ENCODE measurements at regions not wholly inside any gene's neighbourhood (a gene's known extent, or its start where the extent isn't known, plus 50 kb on each side); places are given as distances from the start of the nearest gene placed in this dataset.

DNA sequence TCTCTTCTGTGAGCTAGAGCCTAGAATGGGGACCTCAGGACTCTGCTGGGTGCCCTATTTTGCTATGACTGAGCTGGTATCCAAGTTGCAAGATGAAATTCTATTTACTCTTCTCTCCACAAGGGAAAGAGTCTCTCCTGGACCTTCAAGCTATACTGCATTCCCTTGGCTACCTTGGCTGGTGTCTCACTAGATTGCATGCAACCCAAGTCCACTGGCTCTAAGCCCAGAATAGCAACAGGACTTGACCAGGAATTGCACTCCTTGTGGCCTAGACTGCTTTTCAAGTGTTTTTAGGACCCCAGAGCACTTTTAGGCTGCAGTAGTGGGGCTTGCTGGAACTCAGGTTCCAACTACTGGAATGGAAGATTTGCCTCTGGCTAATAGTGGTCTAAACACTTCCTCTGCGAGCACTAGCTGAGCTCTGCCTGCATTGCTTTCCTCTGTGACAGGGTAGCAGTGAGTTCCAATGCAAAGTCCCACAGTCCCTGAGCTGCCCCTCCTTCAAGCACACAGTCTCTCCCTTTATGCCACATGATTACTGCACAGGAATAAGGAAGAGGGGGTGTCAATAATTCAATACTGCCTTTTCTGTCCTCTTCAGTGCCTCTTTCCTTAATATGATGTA lies 1009.1 kb upstream of the FLRT2 start:
- DNase-seq, result no peak

DNA sequence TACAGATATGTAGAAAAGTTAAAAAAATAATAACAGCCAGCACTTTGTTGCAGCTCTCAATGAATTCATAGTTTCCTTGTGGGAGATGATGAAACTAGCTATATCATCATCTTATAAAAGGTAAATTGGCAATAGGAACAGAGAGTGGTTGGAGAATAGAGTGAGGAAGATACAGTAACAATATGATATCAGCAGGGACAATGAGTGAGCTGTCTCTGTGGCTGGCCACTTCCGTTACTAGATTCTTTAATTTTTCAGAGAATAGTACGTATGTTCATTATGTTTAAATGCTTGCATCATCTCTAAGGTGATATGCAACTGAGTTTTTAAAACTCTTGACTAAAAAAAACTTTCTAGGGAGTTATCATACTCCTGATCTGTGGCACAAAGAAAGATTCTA lies 1006.2 kb upstream of the FLRT2 start:
- no peak for DNase-seq

DNA sequence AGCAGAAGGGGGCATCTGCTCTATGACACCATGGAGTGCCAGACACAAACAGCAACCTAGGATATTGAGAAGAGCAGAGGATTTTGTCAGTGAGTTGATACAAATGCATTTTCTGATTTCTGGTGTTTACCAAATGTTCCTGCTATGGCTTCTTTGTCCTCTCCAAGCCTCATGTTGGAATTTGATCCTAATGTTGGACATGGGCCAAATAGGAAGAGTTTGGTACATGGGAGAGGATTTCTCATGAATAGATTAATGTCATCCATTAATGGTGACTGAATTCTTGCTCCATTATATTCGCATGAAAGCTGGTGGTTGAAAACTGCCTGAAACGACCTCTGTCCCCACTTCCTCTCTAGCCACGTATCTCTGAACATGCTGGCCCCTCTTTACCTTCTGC lies 1002.2 kb upstream of the FLRT2 start:
- DNase-seq, result no peak

DNA sequence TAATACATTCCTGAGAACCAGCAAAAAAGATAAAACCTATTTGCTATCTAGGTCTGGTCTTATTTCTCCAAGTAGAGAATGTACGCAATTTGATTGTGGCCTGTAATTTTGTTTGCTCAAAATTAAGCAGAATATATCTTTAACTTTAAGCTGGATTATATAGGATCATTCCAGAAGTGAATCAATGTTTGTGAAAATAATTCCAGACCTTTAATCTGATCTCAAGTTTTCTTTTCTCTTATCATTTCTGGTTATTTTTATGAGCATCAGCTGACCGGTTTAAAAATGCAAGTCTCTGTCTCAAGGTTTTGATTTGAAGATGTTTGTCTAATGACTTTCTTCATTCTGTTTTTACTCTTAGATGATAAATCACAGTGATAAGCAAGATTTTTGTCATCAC lies 997.9 kb upstream of the FLRT2 start:
- no peak for DNase-seq

DNA sequence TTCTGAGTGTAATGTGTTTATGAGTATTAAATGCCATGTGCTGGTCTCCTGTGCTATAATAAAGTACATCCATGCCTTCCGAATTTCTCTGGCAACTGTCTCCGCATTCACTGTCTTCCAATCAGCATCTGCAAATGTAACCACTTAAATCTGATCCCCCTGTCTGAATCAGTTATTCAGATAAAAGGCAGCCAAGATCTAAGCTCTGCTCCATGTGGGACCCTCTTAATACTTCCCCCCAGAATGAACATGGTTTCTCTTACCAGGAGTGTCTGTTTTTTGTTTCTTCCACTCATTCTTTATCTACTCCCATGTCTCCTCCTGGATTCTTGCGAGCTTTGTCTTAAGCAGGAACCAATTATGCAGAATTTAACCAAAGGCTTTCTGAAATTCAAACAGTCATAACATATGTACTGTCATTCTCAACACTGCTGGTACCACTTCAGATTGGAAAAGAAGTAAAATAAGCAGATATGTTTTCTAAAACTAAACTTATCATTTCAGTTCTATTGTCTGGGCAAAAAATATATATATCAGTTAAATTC lies 996.7 kb upstream of the FLRT2 start:
- no peak for DNase-seq

DNA sequence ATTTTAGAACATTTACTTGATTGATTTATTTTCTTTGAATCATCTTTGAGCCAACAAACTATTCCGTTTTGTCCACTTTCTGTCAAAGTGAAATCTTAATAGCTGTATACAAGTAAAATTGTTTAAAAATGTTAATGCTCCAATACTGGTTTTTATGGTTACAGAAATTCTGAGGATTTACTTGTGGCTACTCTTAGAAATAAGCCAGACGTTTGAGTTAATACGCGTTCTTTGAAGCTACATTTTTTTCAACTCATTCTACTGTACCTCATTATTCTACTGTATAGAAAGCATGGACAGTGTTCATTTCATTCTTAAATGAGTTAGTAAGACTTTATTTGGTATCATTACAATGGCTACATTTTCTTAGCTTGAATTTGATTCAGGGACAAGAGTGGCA lies 996.2 kb upstream of the FLRT2 start:
- DNase-seq, result no peak

DNA sequence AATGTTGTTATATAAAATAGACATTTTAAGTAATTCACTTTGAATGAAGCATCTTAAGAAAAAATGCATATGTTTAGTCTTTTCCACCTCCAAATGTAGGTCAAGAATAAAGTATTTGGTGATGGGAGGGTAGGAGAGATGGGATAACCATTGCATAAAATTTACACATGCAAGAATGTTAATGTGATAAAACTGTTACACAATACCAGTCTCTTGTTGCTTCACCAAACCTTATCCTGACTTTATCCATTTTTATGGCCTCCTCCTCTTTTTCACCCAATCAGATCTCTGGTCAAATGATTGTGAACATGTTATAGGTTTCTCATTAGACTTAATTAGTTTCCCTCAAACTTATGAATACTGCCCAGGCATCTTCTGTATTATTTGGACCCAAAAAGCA lies 994.5 kb upstream of the FLRT2 start:
- DNase-seq, result no peak

DNA sequence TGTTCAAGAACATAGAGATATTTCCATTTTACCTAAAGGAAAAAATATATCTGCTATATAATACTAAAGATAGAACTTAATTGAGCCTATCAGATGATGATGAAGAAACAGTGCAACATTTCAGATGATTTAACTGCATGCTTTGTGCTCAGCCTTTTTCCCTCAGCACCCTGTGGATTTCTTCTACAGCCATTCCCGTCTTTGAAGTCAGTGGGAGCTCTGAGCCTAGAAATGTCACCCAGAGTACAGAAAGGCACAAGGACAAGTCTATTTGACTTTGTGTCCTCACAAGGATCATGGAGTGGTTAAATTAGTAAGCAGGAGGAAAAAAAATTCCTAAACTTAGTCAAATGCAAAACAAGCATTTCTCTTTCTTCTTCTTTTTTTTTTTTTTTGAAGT lies 994.0 kb upstream of the FLRT2 start:
- no peak for DNase-seq

DNA sequence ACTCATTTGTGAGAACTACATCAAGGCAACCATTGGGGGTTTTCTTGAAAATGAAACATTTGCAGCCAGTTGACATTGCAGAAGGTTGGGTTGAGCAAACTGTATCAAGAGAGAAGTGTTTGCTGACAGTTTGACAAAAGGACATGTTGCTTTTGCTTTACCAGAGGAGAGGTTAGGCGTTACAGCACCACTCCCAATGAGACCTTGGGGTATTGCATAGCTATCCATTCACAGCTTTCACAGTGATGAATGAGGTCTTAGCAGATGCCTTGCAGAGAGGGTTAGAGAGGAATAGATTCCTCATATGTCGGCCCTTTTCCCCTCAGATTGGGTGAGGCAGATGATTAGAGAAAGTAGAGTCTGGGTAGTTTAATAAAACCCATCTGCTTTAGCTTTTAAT lies 988.9 kb upstream of the FLRT2 start:
- no peak for DNase-seq

DNA sequence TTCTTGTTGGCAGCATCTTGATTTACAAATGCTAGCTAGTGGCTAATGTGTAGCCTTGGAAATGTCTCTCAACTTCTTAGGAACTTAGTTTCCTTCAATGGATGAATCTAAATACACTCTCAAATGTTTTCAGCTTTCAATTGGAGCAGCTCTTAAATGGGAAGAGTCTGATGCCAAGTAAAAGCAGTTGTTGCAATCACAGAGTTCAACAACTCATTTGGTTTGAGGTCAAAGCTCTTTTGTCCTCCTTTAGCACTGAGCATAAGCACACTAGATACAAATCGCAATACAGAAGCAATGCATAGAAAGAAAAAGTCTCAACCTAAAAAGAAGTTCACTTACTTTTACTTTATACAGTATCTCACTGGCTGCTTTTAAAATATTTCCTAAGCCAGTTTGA lies 986.1 kb upstream of the FLRT2 start:
- peak in 1 of 2 experiments; percentile 33 for DNase-seq

DNA sequence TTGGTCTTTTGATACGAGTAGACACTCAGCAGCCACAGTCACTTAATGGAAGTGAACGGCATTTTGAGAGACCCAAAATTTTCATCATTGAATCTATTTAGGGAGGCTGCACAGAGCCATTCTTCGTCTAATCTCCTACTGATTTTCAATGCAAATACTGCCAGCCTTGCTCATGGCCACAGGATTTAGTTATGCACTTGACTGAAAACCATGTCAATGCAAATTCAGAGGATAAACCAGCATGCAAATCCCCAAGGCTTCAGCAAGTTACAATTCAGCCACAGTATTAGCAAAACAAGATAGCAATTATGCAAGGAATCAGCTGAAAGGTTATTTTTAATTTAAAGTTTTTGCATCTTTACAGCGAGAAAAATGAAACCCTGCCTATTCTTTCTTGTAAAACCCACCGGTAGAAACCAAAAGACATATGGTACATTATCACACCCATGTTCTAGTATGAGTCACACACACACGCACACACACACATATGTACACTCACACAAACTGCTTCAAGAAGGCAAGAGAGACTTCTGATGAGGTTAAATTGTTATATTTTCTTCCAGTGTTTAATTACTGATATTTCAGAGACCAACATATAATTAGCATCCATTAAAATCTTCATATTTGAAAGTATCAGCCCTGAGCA lies 985.3 kb upstream of the FLRT2 start:
- DNase-seq, result peak; percentile 92 to 95

DNA sequence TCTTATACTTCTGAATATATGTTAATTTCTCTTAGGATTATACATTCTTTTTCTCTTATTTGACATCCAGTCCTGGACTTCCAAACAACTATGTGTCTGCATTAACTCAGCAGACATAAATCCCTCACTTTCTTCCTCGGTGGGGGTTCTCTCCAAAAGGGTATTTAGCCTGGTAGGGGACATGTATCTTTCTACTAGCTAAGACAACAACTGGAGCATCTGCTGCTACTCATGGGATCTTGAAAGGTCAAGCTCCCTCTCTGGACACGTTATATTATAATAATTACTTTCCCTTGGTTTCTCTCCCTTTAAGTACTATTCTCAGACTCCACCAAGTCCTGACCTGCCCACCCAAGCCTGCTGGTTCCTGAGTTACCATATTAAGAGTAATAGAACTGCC lies 983.7 kb upstream of the FLRT2 start:
- DNase-seq, result no peak

DNA sequence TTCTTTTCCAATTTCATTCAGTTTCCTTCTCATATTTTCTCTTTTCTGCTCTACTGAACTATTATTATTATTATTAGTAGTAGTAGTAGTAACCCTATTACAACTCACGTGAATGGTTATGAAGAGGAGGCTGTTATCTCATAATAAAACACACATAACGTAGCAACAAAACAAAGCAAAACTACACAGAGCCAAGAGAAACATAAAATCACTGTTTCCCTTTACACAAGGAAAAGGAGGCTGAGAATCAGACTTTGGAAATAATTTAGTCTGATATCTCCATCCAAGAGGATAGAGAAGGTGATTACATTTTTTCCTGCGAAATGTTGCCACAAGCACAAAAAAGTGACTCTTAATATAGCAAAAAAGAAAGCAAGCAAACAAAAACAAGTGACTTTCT lies 975.8 kb upstream of the FLRT2 start:
- DNase-seq, result no peak

DNA sequence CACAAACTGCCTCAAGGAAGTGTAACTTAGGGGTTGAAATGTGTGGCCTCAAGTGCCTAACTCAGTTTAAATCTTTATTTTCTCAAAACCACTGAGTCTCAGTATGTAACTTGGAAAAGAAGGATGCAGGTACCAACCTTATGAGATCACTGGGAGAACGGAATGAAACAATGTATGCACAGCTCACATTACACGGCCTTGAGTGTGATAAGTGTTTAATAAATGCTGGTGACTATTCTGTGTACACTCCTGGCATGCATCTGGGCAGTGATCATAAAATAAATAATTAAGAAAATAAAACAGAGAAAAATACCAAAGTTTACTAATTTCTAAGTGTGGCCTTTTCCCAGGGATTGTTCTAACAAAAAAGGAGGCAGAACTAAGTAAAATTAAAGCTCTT lies 974.5 kb upstream of the FLRT2 start:
- no peak for DNase-seq

DNA sequence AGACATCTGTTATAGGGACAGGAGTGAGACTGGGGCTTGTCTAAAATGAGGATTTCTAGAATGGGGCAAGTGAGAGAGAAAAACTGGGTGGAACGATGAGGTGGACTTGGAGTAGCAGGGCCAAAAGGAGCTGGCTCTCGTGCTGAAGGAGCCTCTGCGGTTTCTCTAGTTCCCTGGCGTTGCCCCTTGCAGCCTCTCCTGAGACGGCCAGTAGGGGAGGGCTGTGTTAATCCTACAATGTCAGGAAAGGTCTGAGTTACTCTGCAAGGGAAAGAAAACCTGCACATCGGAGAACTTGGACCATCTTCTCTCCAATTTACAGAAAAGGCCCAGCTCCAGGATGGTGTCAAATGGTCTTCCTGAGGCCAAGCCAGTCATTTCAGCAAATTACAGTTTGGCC lies 963.8 kb upstream of the FLRT2 start:
- DNase-seq, result no peak

DNA sequence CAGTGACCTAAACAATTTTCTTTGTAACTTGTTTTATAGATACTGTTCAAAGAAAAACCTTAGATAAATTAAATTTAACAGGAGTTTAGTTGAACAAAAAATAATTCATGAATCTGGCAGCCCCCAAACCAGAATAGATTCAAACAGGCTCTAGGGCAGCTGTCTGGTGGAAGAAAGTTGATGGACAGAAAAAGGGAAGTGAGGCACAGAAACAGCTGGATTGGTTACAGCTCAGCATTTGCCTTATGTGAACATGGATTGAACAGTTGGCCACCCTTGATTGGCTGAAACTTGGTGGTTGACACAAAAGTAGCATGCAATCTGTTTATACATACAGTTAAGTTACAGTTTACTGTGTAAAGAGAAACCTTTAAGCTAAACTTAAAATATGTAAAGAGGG lies 954.3 kb upstream of the FLRT2 start:
- no peak for DNase-seq

DNA sequence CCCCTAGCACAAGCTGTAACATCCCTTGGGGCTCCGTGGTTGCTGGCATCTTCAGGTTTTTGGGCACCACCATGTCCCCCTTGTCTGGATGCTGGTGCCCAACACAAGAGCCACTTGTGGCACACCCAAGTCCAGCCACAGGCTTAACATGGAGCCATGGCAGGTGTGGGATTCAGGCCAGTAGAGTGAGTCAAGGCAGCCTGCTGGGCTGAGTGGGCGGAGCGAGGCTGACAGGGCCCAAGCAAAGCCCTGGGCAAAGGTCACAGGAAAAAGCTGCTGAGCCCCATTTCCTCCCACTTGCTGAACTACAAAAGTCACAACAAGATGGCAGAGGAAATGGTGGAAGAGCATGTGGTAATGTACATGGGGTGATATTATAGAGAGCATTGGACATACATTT lies 950.7 kb upstream of the FLRT2 start:
- no peak for DNase-seq

DNA sequence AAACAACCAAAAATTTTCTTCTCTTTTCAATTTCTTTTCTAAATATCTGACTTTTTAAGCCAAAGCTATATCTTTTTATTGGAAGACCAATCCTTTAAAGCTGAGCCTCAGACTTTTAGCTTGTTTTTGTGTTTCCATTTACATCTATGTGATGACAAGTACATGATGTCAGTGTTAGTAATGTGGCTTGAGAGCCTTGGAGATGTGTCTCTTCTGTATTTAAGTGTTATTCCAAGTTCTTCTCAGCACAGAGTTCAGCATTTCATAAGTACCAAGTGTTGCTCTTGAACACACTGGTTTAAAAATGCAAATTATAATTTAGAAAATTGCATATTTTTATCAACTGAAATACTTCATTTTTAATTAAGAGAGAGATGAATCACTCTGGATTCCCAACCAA lies 948.9 kb upstream of the FLRT2 start:
- DNase-seq, result no peak

DNA sequence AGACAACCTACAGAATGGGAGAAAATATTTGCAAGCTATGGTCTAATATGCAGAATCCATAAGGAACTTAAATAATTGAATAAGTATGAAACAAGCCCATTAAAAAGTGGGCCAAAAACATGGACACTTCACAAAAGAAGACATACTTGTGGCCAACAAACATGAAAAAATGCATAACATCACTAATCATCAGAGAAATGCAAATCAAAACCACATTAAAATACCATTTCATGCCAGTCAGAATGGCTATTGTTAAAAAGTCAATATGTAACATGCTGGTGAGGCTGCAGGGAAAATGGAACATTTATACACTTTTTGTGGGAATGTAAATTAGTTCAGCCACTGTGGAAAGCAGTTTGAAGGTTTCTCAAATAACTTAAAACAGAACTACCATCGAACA lies 945.4 kb upstream of the FLRT2 start:
- peak; percentile 32 to 48 for DNase-seq

DNA sequence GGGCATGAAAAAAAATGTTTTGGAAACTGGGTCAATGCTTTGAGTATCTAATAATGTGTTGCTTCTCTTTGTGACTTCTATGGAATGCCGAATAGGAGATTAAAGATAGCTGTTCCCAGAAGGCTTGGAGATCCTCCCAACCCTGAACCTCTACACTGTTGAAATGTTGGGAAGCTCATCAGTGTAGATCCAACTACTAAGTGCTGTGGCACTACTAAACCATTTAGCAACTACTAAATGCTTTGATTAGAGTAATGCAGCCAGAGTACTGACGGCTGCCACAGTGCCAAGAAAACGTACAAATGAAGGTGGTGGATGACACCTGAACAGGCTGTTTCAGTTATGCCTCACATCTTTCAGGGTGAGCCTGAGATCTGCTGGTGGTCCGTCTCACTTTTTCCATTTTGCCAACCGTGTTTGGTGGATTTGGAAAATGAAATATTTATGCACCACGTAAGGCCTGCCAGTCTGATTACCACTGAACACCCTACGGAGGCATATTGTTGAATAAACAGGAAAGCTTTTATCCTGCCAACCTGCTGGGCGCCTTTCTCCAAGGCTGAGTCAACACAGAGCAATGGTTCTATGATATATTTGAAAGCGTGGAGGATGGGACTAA lies 938.0 kb upstream of the FLRT2 start:
- DNase-seq, result no peak

DNA sequence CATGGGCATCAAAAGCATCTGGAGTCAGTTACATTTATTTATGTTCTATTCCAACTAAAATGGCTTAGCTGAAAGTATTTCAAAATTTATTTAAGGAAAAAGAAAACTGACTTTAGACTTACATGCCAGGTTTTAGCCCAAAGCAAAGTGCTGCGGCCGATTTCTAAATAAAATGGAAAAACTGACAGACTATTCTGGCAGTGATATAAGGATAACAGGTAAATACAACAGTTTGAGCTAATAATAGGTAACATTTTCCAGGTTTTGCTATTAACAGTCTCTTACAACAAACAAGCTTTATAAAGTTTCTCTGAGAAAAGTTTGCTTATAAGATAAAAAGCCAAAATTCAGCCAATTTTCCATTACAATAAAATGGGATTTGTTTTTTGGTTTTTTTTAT lies 937.2 kb upstream of the FLRT2 start:
- no peak for DNase-seq

DNA sequence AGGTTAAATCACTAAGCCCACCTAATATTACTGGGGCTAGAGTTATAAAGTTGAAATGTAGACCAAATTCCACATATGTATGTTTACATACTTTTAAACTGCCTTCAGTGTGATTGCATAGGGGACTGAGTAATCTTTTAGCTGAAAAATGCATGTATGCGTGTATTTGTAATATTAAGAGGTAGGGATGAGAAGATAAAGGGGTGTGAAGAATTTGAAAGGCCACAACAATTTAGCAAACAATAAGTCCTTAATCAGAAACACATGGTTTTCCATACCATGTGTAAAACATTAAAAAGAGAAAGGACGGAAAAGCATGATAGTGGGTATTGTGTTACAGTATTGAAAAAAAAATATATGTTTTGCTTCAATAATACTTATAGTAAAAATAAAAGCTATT lies 919.9 kb upstream of the FLRT2 start:
- no peak for DNase-seq

DNA sequence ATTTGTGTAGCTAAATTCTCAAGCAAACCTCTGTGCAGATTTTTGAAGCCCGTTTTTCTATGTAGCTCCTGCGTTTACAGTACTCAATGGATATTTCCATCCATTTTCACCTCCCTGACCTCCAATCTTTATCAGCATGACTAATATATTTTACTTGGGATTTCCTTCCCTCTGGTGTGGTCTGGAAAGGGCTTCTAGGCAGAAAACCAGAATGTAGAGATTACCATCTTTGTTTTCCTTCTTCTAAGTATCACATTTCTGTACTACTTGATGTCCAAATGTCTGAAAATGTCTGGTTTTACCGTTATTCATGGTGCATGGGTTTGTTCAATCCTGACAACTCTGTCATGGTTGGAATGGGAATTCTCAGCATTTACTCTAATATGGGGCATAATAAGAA lies 907.6 kb upstream of the FLRT2 start:
- no peak for DNase-seq

DNA sequence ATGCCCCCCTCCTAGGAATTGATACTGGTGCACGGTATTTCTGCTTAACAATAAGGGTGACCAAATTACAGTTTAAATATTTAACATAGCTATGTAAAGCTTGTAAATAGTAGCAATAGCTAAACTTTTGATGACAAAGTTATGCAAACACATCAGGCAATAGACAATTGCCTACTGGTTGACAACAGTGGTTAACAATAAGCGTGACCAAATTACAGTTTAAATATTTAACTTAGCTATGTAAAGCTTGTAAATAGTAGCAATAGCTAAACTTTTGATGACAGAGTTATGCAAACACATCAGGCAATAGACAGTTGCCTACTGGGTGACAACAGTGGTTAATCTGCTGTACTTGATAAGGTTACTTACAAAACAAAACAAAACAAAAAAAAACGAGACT lies 886.5 kb upstream of the FLRT2 start:
- DNase-seq, result peak in 1 of 2 experiments; percentile 19

Measured in NCI-H526 (cell line).